Fibroblast of villous mesenchyme (primary cell): ENCODE measurements at regions not wholly inside any gene's neighbourhood (a gene's known extent, or its start where the extent isn't known, plus 50 kb on each side); places are given as distances from the start of the nearest gene placed in this dataset.

ENCODE experiments used
- DNase-seq: peaks from one replicate; pipeline ENCODE4 v3.0.0-alpha.2; 2010; ENCODE audit warnings: low read depth
- H3K4me3 ChIP-seq: 2 replicates; pipeline ENCODE4 v1.5.1; 2011; ENCODE audit warnings: low read depth, mild to moderate bottlenecking, low read length
- CTCF ChIP-seq: IDR thresholded peaks from 2 replicates; pipeline ENCODE4 v1.5.1; 2012; ENCODE audit warnings: low read depth, mild to moderate bottlenecking, low read length; ENCODE audit not compliant: insufficient read depth

- DNase-seq = no peak
- TF ChIP-seq CTCF = no peak
These were observed 83.1 kb upstream of the KCNK1 start for GRCh38 chr1:233530665-233531386.

GRCh38 chr1:233540816-233541215 lies 73.1 kb upstream of the KCNK1 start:
- no peak for TF ChIP-seq CTCF
- no peak overlapping the region for H3K4me3 ChIP-seq
- DNase-seq = no peak

More at GRCh38 chr1:233530665-233531386, 83.1 kb upstream of the KCNK1 start:
- H3K4me3 ChIP-seq = no peak overlapping the region

GRCh38 chr1:233543338-233544255 lies 70.3 kb upstream of the KCNK1 start:
- DNase-seq = peak; percentile 86
- no peak overlapping the region for H3K4me3 ChIP-seq
- no peak for TF ChIP-seq CTCF

GRCh38 chr1:233544304-233544703 lies 69.6 kb upstream of the KCNK1 start:
- H3K4me3 ChIP-seq = no peak overlapping the region
- DNase-seq = no peak
- TF ChIP-seq CTCF = no peak

GRCh38 chr1:233547726-233548125 lies 66.2 kb upstream of the KCNK1 start:
- no peak for TF ChIP-seq CTCF
- no peak for DNase-seq
- no peak overlapping the region for H3K4me3 ChIP-seq

- H3K4me3 ChIP-seq = no peak overlapping the region
- no peak for DNase-seq
- TF ChIP-seq CTCF = no peak
These were observed 64.5 kb upstream of the KCNK1 start for GRCh38 chr1:233549404-233549803.
